Mucosa of descending colon (tissue), 3 donors: ENCODE measurements at regions not wholly inside any gene's neighbourhood (a gene's known extent, or its start where the extent isn't known, plus 50 kb on each side); places are given as distances from the start of the nearest gene placed in this dataset.

Source experiments
- ATAC-seq: fragments of 200-7000 bp; cut with Tn5 transposase; one replicate; pipeline ENCODE4 v1.9.1; 2020; ENCODE audit warnings: mild to moderate bottlenecking, moderate library complexity
- DNase-seq, 3 donors: peaks; one replicate each; pipeline ENCODE4 v3.0.0-alpha.2; 2020
- H3K36me3 ChIP-seq: fragments of 200-600 bp; one replicate; pipeline ENCODE4 v1.8.0; 2021; ENCODE audit warnings: low read depth, mild to moderate bottlenecking
- H3K4me1 ChIP-seq: fragments of 200-600 bp; one replicate; pipeline ENCODE4 v1.8.0; 2021; ENCODE audit warnings: low read depth, mild to moderate bottlenecking
- H3K4me3 ChIP-seq: fragments of 200-600 bp; one replicate; pipeline ENCODE4 v1.8.0; 2021; ENCODE audit warnings: mild to moderate bottlenecking
- H3K9me3 ChIP-seq: fragments of 200-600 bp; one replicate; pipeline ENCODE4 v1.8.0; 2021; ENCODE audit warnings: mild to moderate bottlenecking
- intact Hi-C, 2 donors: fragments of 100-400 bp; cut with DNase I in 1 of 2; cut with micrococcal nuclease in 1 of 2; formaldehyde crosslinking; loops; one replicate each; pipeline versions ENCODE4 v1.11.0 to v1.11.1; 2022; cut with DNase I, micrococcal nuclease
- TF ChIP-seq, protein P1 (sequence below): fragments of 200-600 bp; IDR thresholded peaks from one replicate; pipeline ENCODE4 v1.8.0; 2022; ENCODE audit warnings: antibody characterized with exemption, mild to moderate bottlenecking
- donor health status: DM: no; HTN: no; CAD: no; lungs with moderate emphysema.
- donor health status: DM: no; HTN: no; CAD: no.
- donor health status: DM: no; HTN: yes; CAD: no.

DNA sequence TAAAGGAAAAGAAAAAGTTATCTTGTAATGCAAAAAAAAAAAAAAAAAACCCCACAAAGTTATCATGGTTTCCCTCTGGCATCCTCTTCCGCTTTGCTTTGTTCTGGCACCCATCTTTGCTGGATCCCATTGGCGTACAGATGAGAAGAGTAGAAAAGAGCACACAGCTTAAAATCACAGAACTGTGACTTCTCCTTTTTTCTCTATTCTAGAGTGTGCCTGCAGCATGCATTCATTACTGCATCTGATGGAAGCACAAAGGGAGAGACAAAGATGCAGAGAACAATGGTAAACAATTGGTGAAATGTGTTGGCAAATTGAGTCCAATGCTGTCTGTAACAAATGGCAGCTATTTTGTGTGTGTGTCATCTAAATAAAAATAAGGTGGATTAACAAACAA, 440.8 kb upstream of the PIK3R1 start:
- Histone ChIP-seq H3K4me3 (no peak overlapping the region), H3K9me3 (no peaks in the 10 kb centered on the region), H3K36me3 (no peaks in the 10 kb centered on the region), H3K4me1 (peaks cover 4% of the 10 kb centered on the region)
- intact Hi-C loops: no loop called here
- TF ChIP-seq, protein P1, sequence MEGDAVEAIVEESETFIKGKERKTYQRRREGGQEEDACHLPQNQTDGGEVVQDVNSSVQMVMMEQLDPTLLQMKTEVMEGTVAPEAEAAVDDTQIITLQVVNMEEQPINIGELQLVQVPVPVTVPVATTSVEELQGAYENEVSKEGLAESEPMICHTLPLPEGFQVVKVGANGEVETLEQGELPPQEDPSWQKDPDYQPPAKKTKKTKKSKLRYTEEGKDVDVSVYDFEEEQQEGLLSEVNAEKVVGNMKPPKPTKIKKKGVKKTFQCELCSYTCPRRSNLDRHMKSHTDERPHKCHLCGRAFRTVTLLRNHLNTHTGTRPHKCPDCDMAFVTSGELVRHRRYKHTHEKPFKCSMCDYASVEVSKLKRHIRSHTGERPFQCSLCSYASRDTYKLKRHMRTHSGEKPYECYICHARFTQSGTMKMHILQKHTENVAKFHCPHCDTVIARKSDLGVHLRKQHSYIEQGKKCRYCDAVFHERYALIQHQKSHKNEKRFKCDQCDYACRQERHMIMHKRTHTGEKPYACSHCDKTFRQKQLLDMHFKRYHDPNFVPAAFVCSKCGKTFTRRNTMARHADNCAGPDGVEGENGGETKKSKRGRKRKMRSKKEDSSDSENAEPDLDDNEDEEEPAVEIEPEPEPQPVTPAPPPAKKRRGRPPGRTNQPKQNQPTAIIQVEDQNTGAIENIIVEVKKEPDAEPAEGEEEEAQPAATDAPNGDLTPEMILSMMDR: no peak
- ATAC-seq (no peak), DNase-seq (no peak)

- Histone ChIP-seq H3K9me3 (no peaks in the 10 kb centered on the region), H3K4me3 (no peak overlapping the region), H3K36me3 (no peaks in the 10 kb centered on the region), H3K4me1 (peaks cover 4% of the 10 kb centered on the region)
- TF ChIP-seq, protein P1: no peak
- ATAC-seq: peak; percentile 11
- intact Hi-C loops: no loop called here
- no peak for DNase-seq
Measured at GRCh38 chr5:67774267-67774552, 441.3 kb upstream of the PIK3R1 start.

GRCh38 chr5:67773411-67774266, 441.9 kb upstream of the PIK3R1 start:
- intact Hi-C loops: no loop called here
- H3K36me3 ChIP-seq: no peaks in the 10 kb centered on the region
- no peaks in the 10 kb centered on the region for H3K9me3 ChIP-seq
- ATAC-seq (peak; percentile 59), DNase-seq (peak in 2 of 3 donors; percentile 24 to 25)
- TF ChIP-seq, protein P1: no peak
- no peak overlapping the region for H3K4me3 ChIP-seq
- peaks cover 4% of the 10 kb centered on the region for H3K4me1 ChIP-seq

- Histone ChIP-seq H3K4me1 (peaks cover 4% of the 10 kb centered on the region), H3K36me3 (no peaks in the 10 kb centered on the region), H3K9me3 (no peaks in the 10 kb centered on the region), H3K4me3 (no peak overlapping the region)
- DNase-seq (no peak), ATAC-seq (no peak)
- TF ChIP-seq, protein P1: no peak
- intact Hi-C loops: no loop called here
Measured at GRCh38 chr5:67771791-67772190, 443.8 kb upstream of the PIK3R1 start.

GRCh38 chr5:67771221-67771620, 444.3 kb upstream of the PIK3R1 start:
- H3K4me1 ChIP-seq: peaks cover 4% of the 10 kb centered on the region
- H3K4me3 ChIP-seq: no peak overlapping the region
- DNase-seq (no peak), ATAC-seq (no peak)
- intact Hi-C loops: no loop called here
- no peaks in the 10 kb centered on the region for H3K9me3 ChIP-seq
- TF ChIP-seq, protein P1: no peak
- H3K36me3 ChIP-seq: no peaks in the 10 kb centered on the region
